NCI-H187 treated with DMSO at 0.1 percent for 48 hours (cell line): ENCODE measurements at regions not wholly inside any gene's neighbourhood (a gene's known extent, or its start where the extent isn't known, plus 50 kb on each side); places are given as distances from the start of the nearest gene placed in this dataset.
"Not testable (repeated sequence)": the region's sequence is repeated elsewhere in the genome, so short reads cannot be mapped to it uniquely, and the experiment has no call there.

Experiments used
- DNase-seq: peaks from one replicate; lab custom pipeline; 2025; lab: John Stamatoyannopoulos, UW

- no peak for DNase-seq
Observed at GRCh38 chrX:115911967-115912366, 258.6 kb upstream of the AGTR2 start.

GRCh38 chrX:115912372-115912897 is 258.1 kb upstream of the AGTR2 start:
- DNase-seq: no peak

GRCh38 chrX:115913575-115913974 is 257.0 kb upstream of the AGTR2 start:
- DNase-seq: no peak

GRCh38 chrX:115915625-115916024 is 254.9 kb upstream of the AGTR2 start:
- DNase-seq: not testable (repeated sequence)

GRCh38 chrX:115929480-115929879 is 241.1 kb upstream of the AGTR2 start:
- DNase-seq: no peak

- DNase-seq: no peak
Observed at GRCh38 chrX:115936008-115936407, 234.5 kb upstream of the AGTR2 start.

- no peak for DNase-seq
Observed at GRCh38 chrX:115939070-115939469, 231.5 kb upstream of the AGTR2 start.

GRCh38 chrX:115939636-115940160 is 230.8 kb upstream of the AGTR2 start:
- no peak for DNase-seq

- no peak for DNase-seq
Observed at GRCh38 chrX:115940348-115940747, 230.2 kb upstream of the AGTR2 start.

GRCh38 chrX:115940888-115941332 is 229.6 kb upstream of the AGTR2 start:
- peak; percentile 52 for DNase-seq

GRCh38 chrX:115941388-115941787 is 229.2 kb upstream of the AGTR2 start:
- DNase-seq: no peak

- no peak for DNase-seq
Observed at GRCh38 chrX:115946059-115946458, 224.5 kb upstream of the AGTR2 start.

- DNase-seq: no peak
Observed at GRCh38 chrX:115948018-115948923, 222.3 kb upstream of the AGTR2 start.

- DNase-seq: peak; percentile 64
Observed at GRCh38 chrX:115949900-115950822, 220.4 kb upstream of the AGTR2 start.

- no peak for DNase-seq
Observed at GRCh38 chrX:115952417-115953092, 218.0 kb upstream of the AGTR2 start.

- peak; percentile 1 for DNase-seq
Observed at GRCh38 chrX:115957862-115958490, 212.6 kb upstream of the AGTR2 start.

- DNase-seq: peak; percentile 7
Observed at GRCh38 chrX:115958687-115959359, 211.7 kb upstream of the AGTR2 start.

- DNase-seq: peak; percentile 5
Observed at GRCh38 chrX:115960440-115961084, 210.0 kb upstream of the AGTR2 start.

GRCh38 chrX:115966920-115967319 is 203.6 kb upstream of the AGTR2 start:
- DNase-seq: no peak
